SJSA1 (cell line): ENCODE measurements at regions not wholly inside any gene's neighbourhood (a gene's known extent, or its start where the extent isn't known, plus 50 kb on each side); places are given as distances from the start of the nearest gene placed in this dataset.
A peak's percentile ranks its signal among the peaks of the same experiment; 100 is the strongest.

Experiments used
- DNase-seq, 2 experiments: peaks; one replicate each; pipeline ENCODE4 v3.0.0-alpha.2; 2015 to 2020; ENCODE audit warnings: low spot score in 2 of 2, low read depth in 1 of 2
- H3K27ac ChIP-seq: fragments of 250-450 bp; sonication (Bioruptor Pico); 2 replicates; pipeline ENCODE4 v1.5.1; 2020; ENCODE audit warnings: mild to moderate bottlenecking, moderate library complexity
- H3K27me3 ChIP-seq: fragments of 250-450 bp; sonication (Bioruptor Pico); replicated peaks from 2 replicates; pipeline ENCODE4 v1.5.1; 2020; ENCODE audit warnings: mild to moderate bottlenecking, moderate library complexity
- H3K36me3 ChIP-seq: fragments of 250-450 bp; sonication (Bioruptor Pico); 2 replicates; pipeline ENCODE4 v1.5.1; 2020; ENCODE audit warnings: mild to moderate bottlenecking
- H3K4me1 ChIP-seq: fragments of 250-450 bp; sonication (Bioruptor Pico); replicated peaks from 2 replicates; pipeline ENCODE4 v1.6.1; 2021; ENCODE audit warnings: mild to moderate bottlenecking
- H3K4me3 ChIP-seq: fragments of 250-450 bp; sonication (Bioruptor Pico); 2 replicates; pipeline ENCODE4 v1.5.1; 2020; ENCODE audit warnings: mild to moderate bottlenecking
- H3K9me3 ChIP-seq: fragments of 250-450 bp; sonication (Bioruptor Pico); replicated peaks from 2 replicates; pipeline ENCODE4 v1.5.1; 2020; ENCODE audit warnings: mild to moderate bottlenecking

GRCh38 chr3:107992976-107993684 lies 97.7 kb downstream of the CD47 start:
- DNase-seq, result no peak
- Histone ChIP-seq H3K9me3 (no peaks in the 10 kb centered on the region), H3K4me3 (no peak overlapping the region), H3K27ac (no peak overlapping the region), H3K4me1 (peaks cover 12% of the 10 kb centered on the region), H3K36me3 (no peaks in the 10 kb centered on the region), H3K27me3 (no peaks in the 10 kb centered on the region)

DNA sequence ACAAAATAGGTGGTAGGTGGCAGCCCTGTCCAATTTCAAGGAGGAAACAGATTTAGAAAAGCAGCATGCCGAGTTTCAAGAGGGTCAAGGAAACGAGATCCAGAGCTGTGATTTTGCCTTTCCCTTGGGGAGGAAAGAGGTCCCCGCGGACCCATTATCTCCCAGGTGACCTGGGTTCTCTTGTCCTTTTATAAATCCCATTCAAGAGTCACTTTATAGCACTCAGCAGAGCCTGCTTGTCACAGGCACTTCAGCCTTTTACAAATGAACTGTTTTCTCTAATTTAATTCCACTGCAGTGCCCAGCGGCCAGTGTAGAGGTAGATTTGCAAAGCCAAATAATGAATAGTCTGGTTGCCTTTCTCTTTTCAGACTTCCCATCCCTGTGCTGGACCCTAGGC lies 99.9 kb downstream of the CD47 start:
- Histone ChIP-seq H3K9me3 (no peaks in the 10 kb centered on the region), H3K36me3 (no peaks in the 10 kb centered on the region), H3K4me1 (peaks cover 33% of the 10 kb centered on the region), H3K27ac (no peak overlapping the region), H3K4me3 (no peak overlapping the region), H3K27me3 (no peaks in the 10 kb centered on the region)
- DNase-seq, result no peak

- no peak for DNase-seq
- peaks cover 37% of the 10 kb centered on the region for H3K4me1 ChIP-seq
- H3K36me3 ChIP-seq, result no peaks in the 10 kb centered on the region
- H3K4me3 ChIP-seq, result no peak overlapping the region
- H3K27me3 ChIP-seq, result no peaks in the 10 kb centered on the region
- no peaks in the 10 kb centered on the region for H3K9me3 ChIP-seq
- H3K27ac ChIP-seq, result no peak overlapping the region
These were observed 100.4 kb downstream of the CD47 start for GRCh38 chr3:107990433-107990832.

DNA sequence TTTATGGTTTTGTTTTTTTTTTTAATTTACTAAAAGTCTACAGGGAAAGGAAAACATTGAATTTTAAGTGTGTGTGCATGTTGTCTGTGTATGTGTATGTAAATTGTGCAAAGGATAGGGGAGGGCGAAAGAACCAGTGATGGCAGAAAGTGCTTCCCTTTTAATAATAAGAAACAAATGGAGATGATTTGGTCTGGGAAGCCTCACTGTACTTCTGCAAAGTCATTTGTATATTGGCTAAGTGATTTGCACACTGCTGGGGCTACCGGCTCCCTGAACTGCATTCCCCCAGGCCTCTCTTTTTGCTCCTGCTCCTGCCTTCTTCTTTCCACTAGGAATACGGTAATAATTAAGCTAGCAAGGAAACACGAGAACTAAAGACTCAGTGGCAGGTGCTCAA lies 101.2 kb downstream of the CD47 start:
- Histone ChIP-seq H3K4me3 (no peak overlapping the region), H3K36me3 (no peaks in the 10 kb centered on the region), H3K4me1 (peaks cover 40% of the 10 kb centered on the region), H3K27me3 (no peaks in the 10 kb centered on the region), H3K27ac (no peak overlapping the region), H3K9me3 (no peaks in the 10 kb centered on the region)
- no peak for DNase-seq

GRCh38 chr3:107988460-107989175 lies 102.2 kb downstream of the CD47 start:
- DNase-seq, result peak; percentile 54 to 81
- H3K9me3 ChIP-seq, result no peaks in the 10 kb centered on the region
- H3K4me1 ChIP-seq, result peaks cover 40% of the 10 kb centered on the region
- peak overlapping the region; percentile 37; the same call in 1 of the 2 replicates for H3K27ac ChIP-seq
- no peak overlapping the region for H3K4me3 ChIP-seq
- H3K36me3 ChIP-seq, result no peaks in the 10 kb centered on the region
- no peaks in the 10 kb centered on the region for H3K27me3 ChIP-seq

DNA sequence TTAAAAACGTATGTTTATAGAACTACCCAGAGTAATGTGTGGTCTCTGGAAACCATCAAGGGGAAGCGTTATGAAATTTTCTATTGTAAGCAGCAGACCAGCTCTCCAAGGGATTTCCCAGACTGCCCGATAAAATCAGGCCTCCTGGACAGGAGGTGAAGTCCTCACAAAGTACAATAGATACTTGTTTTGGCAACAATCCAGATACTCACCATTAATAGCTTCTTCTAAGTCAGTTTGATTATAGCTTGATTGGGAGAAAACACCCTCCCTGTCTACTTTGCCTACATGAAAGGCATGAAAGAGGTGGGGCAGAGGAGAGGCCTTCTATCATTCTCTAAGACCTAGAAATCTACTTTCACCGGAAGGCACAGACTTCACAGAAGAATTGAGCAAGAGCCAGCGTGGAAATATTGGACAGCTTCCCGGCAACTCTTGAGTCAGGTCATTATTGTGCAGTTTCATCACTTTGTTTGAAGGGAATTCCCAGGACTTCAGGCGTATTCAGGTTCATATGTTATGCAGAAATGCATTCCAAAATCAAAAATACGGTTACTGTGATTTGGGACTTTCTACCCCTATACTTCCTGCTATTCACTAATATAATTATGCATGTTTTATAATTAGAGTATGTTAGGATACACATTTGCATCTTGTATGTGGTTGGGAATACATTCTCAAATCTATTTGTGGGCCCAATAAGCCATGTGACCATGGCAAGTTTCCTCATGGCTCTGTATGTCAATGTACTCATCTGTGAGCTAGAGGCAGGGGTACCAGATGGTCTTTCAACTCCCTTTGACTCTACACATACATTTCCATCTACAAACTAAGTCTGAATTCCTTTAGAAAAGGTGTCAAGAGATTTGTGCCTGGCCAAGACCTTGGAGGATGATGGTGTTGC lies 103.5 kb downstream of the CD47 start:
- H3K9me3 ChIP-seq, result no peaks in the 10 kb centered on the region
- H3K4me1 ChIP-seq, result peaks cover 40% of the 10 kb centered on the region
- H3K27ac ChIP-seq, result peak overlapping the region; percentile 75
- DNase-seq, result peak; percentile 66 to 81
- no peaks in the 10 kb centered on the region for H3K36me3 ChIP-seq
- H3K27me3 ChIP-seq, result no peaks in the 10 kb centered on the region
- H3K4me3 ChIP-seq, result no peak overlapping the region

GRCh38 chr3:107986505-107986904 lies 104.3 kb downstream of the CD47 start:
- no peak overlapping the region for H3K4me3 ChIP-seq
- H3K36me3 ChIP-seq, result no peaks in the 10 kb centered on the region
- peak overlapping the region; percentile 75 for H3K27ac ChIP-seq
- H3K27me3 ChIP-seq, result no peaks in the 10 kb centered on the region
- DNase-seq, result no peak
- no peaks in the 10 kb centered on the region for H3K9me3 ChIP-seq
- peaks cover 40% of the 10 kb centered on the region for H3K4me1 ChIP-seq

GRCh38 chr3:107985496-107985895 lies 105.3 kb downstream of the CD47 start:
- Histone ChIP-seq H3K27ac (no peak overlapping the region; the same call in 1 of the 2 replicates), H3K27me3 (no peaks in the 10 kb centered on the region), H3K9me3 (no peaks in the 10 kb centered on the region), H3K36me3 (no peaks in the 10 kb centered on the region), H3K4me3 (no peak overlapping the region), H3K4me1 (peaks cover 40% of the 10 kb centered on the region)
- DNase-seq, result no peak

DNA sequence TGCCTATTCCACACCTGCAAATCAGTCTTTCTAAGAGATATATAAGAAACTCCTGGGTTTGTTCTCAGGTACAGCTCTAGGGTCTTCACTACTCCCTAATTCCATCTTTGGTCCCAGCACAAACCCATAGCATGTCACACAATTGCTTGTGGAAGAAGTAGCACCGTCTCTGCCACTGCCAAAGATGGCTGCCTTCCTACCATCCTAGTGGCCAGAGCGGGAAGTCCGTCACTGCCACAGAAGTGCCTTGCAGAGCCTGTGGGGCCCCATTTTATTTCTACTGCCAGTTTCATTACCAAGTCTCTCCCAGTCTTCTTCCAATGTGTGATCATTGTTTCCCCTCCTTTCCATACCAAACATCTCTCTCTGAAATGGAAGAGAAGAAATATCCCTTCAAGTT lies 107.6 kb downstream of the CD47 start:
- Histone ChIP-seq H3K36me3 (no peaks in the 10 kb centered on the region), H3K4me3 (no peak overlapping the region), H3K27ac (no peak overlapping the region), H3K9me3 (no peaks in the 10 kb centered on the region), H3K27me3 (no peaks in the 10 kb centered on the region), H3K4me1 (peaks cover 29% of the 10 kb centered on the region)
- DNase-seq, result no peak

- no peaks in the 10 kb centered on the region for H3K27me3 ChIP-seq
- no peaks in the 10 kb centered on the region for H3K36me3 ChIP-seq
- H3K4me1 ChIP-seq, result peaks cover 18% of the 10 kb centered on the region
- no peak overlapping the region for H3K27ac ChIP-seq
- H3K4me3 ChIP-seq, result no peak overlapping the region
- H3K9me3 ChIP-seq, result no peaks in the 10 kb centered on the region
- no peak for DNase-seq
These were observed 108.7 kb downstream of the CD47 start for GRCh38 chr3:107982165-107982564.

DNA sequence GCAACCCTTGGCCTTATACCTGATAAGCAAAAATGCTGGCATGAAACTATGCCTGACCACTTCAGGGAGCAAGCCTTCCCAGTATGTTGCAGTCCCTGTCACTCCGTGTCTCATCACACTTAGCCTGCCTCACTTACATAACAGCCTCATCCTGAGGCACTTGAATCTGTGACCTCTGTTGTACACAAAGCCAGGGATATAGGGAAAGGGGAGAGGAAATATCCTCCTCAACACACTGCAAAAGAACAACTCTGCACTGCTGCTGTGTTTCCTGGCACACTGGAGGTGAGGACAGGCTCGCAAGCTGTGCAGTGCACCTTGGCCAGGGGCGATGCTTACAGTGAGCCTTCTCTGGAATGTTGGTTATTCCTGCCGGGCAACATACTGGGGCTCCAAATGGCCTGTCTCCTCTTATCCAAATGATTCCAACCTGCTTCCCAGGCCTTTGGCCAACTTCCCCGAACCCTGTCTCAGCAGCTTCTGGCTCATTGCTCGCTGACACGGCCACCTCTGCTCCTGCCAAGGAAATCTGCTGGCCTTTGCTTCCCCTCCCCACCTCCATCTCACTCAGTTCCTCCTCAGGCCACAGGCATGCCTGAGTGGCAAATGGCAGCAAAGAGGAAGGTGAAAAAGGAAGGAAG lies 109.2 kb downstream of the CD47 start:
- Histone ChIP-seq H3K36me3 (no peaks in the 10 kb centered on the region), H3K27ac (no peak overlapping the region), H3K9me3 (no peaks in the 10 kb centered on the region), H3K27me3 (no peaks in the 10 kb centered on the region), H3K4me3 (no peak overlapping the region), H3K4me1 (peaks cover 12% of the 10 kb centered on the region)
- DNase-seq, result no peak

GRCh38 chr3:107979538-107979937 lies 111.3 kb downstream of the CD47 start:
- Histone ChIP-seq H3K36me3 (no peaks in the 10 kb centered on the region), H3K27ac (no peak overlapping the region), H3K9me3 (no peaks in the 10 kb centered on the region), H3K4me1 (no peaks in the 10 kb centered on the region), H3K4me3 (no peak overlapping the region), H3K27me3 (no peaks in the 10 kb centered on the region)
- DNase-seq, result no peak

DNA sequence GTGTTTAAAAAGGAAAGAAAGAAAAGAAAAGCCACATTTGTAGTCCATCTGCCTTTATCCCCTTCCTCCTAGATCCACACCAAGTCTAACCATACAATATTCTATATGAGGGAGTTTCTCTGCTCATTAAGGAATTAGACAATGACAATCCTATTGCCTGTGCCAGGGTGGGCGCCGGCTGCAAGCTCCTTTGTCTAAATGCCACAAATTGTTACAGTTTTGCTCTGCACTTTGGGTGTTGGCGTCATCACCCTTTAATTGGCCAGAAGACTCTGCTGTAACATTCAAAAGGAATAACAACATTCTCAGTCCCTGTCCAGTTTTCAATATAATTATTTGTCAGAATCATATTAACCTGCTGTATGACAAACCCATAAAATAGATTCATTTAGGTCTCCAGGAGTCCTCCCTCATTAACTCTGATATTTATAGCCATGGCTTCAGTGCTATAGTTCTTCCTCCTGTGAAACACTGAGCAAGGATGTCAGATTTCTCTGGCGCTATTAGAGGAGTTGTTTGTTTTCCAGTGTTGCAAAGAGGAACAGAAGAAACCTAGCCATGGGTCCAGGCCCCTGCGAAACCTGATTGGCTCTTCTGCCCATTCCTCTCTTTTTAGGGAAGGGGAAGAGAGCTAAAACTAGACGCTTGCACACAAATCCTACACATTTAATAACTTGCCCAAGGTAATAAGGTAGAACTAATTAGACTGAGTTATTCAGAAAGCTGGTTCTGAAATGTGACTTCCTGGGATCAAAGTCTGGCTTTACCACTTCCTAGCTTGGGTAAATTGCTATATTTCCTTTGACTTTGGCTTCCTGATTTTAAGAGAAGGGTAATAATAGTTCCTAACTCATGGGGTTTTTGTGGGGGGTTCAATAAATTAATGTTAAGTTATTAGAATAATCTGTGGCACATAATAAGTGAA lies 112.4 kb downstream of the CD47 start:
- H3K36me3 ChIP-seq, result no peaks in the 10 kb centered on the region
- no peaks in the 10 kb centered on the region for H3K4me1 ChIP-seq
- no peak overlapping the region for H3K4me3 ChIP-seq
- DNase-seq, result no peak
- H3K9me3 ChIP-seq, result no peaks in the 10 kb centered on the region
- no peaks in the 10 kb centered on the region for H3K27me3 ChIP-seq
- H3K27ac ChIP-seq, result no peak overlapping the region
